ENCODE measurements at regions not wholly inside any gene's neighbourhood (a gene's known extent, or its start where the extent isn't known, plus 50 kb on each side); places are given as distances from the start of the nearest gene placed in this dataset.

DNA sequence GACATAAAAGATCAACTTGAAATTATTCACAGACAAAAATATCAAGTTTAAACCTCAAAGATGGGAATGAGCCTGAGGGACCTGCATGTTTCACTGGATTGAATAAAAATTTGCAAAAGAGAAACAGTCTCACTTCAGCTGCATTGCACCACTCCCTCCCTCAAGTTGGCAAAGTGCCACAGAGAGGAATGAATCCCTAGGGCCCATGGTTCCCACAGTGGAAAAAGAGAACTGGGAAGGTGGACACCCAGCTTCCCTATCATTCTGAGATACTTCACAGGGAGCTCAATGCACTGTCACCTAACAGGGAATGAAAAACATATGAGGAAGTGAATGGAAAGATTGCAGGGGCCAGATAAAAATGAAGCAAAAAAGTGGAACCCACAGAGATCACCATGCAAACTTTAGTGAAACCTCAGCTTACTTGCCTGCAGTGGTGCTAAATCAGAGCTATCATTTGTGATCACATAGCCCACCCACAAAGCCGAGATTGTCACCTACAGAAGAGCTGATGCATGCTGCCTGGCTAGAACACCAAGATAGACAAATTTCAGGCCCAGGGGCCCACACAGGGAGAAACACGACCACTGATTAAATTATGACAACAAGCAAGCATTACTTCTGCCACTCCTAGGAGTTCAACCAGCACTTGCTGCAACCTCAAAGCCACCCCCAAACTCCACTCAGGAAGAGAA is 911.3 kb downstream of the LRFN5 start:
- TF ChIP-seq, protein P1, sequence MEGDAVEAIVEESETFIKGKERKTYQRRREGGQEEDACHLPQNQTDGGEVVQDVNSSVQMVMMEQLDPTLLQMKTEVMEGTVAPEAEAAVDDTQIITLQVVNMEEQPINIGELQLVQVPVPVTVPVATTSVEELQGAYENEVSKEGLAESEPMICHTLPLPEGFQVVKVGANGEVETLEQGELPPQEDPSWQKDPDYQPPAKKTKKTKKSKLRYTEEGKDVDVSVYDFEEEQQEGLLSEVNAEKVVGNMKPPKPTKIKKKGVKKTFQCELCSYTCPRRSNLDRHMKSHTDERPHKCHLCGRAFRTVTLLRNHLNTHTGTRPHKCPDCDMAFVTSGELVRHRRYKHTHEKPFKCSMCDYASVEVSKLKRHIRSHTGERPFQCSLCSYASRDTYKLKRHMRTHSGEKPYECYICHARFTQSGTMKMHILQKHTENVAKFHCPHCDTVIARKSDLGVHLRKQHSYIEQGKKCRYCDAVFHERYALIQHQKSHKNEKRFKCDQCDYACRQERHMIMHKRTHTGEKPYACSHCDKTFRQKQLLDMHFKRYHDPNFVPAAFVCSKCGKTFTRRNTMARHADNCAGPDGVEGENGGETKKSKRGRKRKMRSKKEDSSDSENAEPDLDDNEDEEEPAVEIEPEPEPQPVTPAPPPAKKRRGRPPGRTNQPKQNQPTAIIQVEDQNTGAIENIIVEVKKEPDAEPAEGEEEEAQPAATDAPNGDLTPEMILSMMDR (IDR thresholded peaks at IDR 0.05) = no peak
- no peak for TF ChIP-seq POLR2A (IDR thresholded peaks at IDR 0.05; ENCODE audit: low read depth)
- TF ChIP-seq POLR2AphosphoS5 (IDR thresholded peaks at IDR 0.05) = no peak
